Astrocyte (in vitro differentiated cells and primary cell): ENCODE measurements at regions not wholly inside any gene's neighbourhood (a gene's known extent, or its start where the extent isn't known, plus 50 kb on each side); places are given as distances from the start of the nearest gene placed in this dataset.

Experiments used
- DNase-seq: peaks from one replicate; pipeline ENCODE4 v3.0.0-alpha.2; 2010; ENCODE audit warnings: low read depth
- FAIRE-seq: peaks from 2 replicates; lab custom pipeline; 2011; peaks lifted over from hg19 to GRCh38; lab: Jason Lieb, UNC
- H2AFZ ChIP-seq: 2 replicates; pipeline ENCODE4 v1.6.0; 2012; ENCODE audit warnings: low read depth, low read length, inconsistent platforms
- H3K27ac ChIP-seq: 2 replicates; pipeline ENCODE4 v1.5.1; 2011; ENCODE audit warnings: low read depth, low read length, inconsistent platforms
- H3K27me3 ChIP-seq: 2 replicates; pipeline ENCODE4 v1.6.0; 2011; ENCODE audit warnings: low read length, inconsistent platforms; ENCODE audit not compliant: insufficient read depth
- H3K36me3 ChIP-seq: 2 replicates; pipeline ENCODE4 v1.5.1; 2011; ENCODE audit warnings: low read length, inconsistent platforms; ENCODE audit not compliant: insufficient read depth
- H3K4me1 ChIP-seq: 2 replicates; pipeline ENCODE4 v1.5.1; 2011; ENCODE audit warnings: low read length, inconsistent platforms; ENCODE audit not compliant: insufficient read depth
- H3K4me2 ChIP-seq: 2 replicates; pipeline ENCODE4 v1.6.0; 2012; ENCODE audit warnings: low read length, inconsistent platforms
- H3K4me3 ChIP-seq: 2 replicates; pipeline ENCODE4 v1.5.1; 2011; ENCODE audit warnings: low read depth, mild to moderate bottlenecking, low read length, inconsistent platforms; ENCODE audit not compliant: insufficient read depth
- H3K79me2 ChIP-seq: 2 replicates; pipeline ENCODE4 v1.6.0; 2012; ENCODE audit warnings: mild to moderate bottlenecking, low read length, inconsistent platforms; ENCODE audit not compliant: insufficient read depth
- H3K9ac ChIP-seq: 2 replicates; pipeline ENCODE4 v1.6.0; 2012; ENCODE audit warnings: mild to moderate bottlenecking, low read length, inconsistent platforms
- H3K9me3 ChIP-seq: 2 replicates; pipeline ENCODE4 v1.5.1; 2012; ENCODE audit warnings: low read depth, mild to moderate bottlenecking, low read length, inconsistent platforms; ENCODE audit not compliant: insufficient read depth
- H4K20me1 ChIP-seq: 2 replicates; pipeline ENCODE4 v1.6.0; 2012; ENCODE audit warnings: low read length, inconsistent platforms; ENCODE audit not compliant: insufficient read depth
- H3K27ac Mint-ChIP-seq: one replicate; pipeline ENCODE4 v1.8.0; 2021; ENCODE audit warnings: mild to moderate bottlenecking, mixed read lengths; ENCODE audit not compliant: unreplicated experiment
- H3K27me3 Mint-ChIP-seq: one replicate; pipeline ENCODE4 v1.8.0; 2021; ENCODE audit warnings: low read depth, mixed read lengths; ENCODE audit not compliant: unreplicated experiment
- H3K36me3 Mint-ChIP-seq: one replicate; pipeline ENCODE4 v1.8.0; 2021; ENCODE audit warnings: low read depth, mixed read lengths; ENCODE audit not compliant: unreplicated experiment
- H3K4me1 Mint-ChIP-seq: one replicate; pipeline ENCODE4 v1.8.0; 2021; ENCODE audit warnings: low read depth, mixed read lengths; ENCODE audit not compliant: unreplicated experiment
- H3K4me3 Mint-ChIP-seq: one replicate; pipeline ENCODE4 v1.8.0; 2021; ENCODE audit warnings: mild to moderate bottlenecking, moderate library complexity, mixed read lengths; ENCODE audit not compliant: unreplicated experiment
- H3K9me3 Mint-ChIP-seq: one replicate; pipeline ENCODE4 v1.8.0; 2021; ENCODE audit warnings: mild to moderate bottlenecking, mixed read lengths; ENCODE audit not compliant: unreplicated experiment
- EZH2 ChIP-seq: IDR thresholded peaks from 2 replicates; pipeline ENCODE4 v1.6.1; 2012; ENCODE audit warnings: mild to moderate bottlenecking, low read length, inconsistent platforms; ENCODE audit not compliant: insufficient read depth
- TF ChIP-seq, protein P1 (sequence below): IDR thresholded peaks from 2 replicates; pipeline ENCODE4 v1.5.1; 2011; ENCODE audit warnings: low read depth, mild to moderate bottlenecking, inconsistent platforms, low read length, moderate library complexity; ENCODE audit not compliant: insufficient read depth

DNA sequence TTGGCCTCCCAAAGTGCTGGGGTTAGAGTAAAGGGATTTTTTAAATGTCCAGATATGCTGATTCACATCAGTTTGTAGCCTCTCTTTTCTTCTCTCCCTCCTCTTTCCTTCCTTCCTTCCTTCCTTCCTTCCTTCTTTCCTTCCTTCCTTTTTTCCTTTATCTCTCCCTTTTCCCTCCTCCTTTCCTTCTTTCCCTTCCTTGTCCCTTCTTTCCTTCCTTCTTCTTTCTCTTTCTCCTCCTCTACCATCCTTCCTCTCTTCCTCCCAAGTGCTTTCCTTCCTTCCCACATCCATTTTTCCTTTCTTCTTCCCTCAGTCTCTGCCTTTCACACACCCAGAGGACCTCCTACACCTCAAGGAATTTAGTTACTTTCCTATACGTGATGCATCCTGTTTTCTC lies 671.8 kb downstream of the HS3ST4 start:
- Histone ChIP-seq H3K36me3 (no peaks in the 10 kb centered on the region), H3K79me2 (no peaks in the 10 kb centered on the region), H3K4me2 (no peak overlapping the region), H3K9ac (no peak overlapping the region), H3K4me3 (no peak overlapping the region), H2AFZ (no peak overlapping the region), H3K4me1 (no peaks in the 10 kb centered on the region), H4K20me1 (no peaks in the 10 kb centered on the region), H3K27me3 (no peaks in the 10 kb centered on the region), H3K9me3 (peaks cover 3% of the 10 kb centered on the region), H3K27ac (no peak overlapping the region)
- Mint-ChIP-seq H3K4me1 (no peaks in the 10 kb centered on the region), H3K9me3 (peaks cover 6% of the 10 kb centered on the region), H3K36me3 (no peaks in the 10 kb centered on the region), H3K27ac (no peak overlapping the region), H3K27me3 (peaks cover 3% of the 10 kb centered on the region), H3K4me3 (no peak overlapping the region)
- FAIRE-seq = no peak
- TF ChIP-seq, protein P1, sequence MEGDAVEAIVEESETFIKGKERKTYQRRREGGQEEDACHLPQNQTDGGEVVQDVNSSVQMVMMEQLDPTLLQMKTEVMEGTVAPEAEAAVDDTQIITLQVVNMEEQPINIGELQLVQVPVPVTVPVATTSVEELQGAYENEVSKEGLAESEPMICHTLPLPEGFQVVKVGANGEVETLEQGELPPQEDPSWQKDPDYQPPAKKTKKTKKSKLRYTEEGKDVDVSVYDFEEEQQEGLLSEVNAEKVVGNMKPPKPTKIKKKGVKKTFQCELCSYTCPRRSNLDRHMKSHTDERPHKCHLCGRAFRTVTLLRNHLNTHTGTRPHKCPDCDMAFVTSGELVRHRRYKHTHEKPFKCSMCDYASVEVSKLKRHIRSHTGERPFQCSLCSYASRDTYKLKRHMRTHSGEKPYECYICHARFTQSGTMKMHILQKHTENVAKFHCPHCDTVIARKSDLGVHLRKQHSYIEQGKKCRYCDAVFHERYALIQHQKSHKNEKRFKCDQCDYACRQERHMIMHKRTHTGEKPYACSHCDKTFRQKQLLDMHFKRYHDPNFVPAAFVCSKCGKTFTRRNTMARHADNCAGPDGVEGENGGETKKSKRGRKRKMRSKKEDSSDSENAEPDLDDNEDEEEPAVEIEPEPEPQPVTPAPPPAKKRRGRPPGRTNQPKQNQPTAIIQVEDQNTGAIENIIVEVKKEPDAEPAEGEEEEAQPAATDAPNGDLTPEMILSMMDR = no peak
- no peak for TF ChIP-seq EZH2
- no peak for DNase-seq

DNA sequence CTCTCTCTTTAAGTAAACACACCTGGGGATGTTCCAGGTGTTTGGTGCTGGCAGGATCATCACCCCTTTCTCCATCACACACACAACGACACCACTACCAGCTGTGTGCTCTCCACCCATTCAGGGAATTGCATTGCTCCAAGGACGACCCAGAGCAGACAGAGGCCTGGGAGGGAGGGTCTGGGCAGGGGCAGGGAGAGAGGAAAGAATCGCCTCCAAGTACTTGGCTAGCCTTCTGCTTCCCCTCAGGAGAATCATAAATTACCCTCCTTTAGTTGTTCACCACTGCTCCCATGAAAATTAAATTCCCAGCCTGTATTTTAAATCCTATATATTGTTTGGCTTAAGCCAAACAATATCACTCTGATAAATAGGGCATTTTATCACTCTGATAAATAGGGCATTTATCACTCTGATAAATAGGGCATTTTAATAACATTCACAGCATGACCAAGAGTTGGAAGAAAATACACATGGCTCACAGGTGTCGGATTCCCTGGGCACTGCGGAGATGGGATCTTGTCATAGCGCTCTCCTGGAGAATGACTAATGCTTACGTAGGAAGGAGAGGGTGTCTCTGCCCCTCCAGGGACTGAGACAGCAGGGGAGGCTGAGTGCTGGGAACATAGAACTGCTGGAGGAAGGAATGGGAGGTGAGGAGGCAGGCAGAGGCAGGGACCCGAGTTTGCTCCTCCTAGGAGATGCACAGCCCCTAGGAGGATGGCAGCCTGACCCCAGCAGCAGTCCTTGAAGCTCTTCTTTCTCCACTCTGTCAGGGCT lies 673.6 kb downstream of the HS3ST4 start:
- no peaks in the 10 kb centered on the region for H3K4me1 Mint-ChIP-seq
- Histone ChIP-seq H3K36me3 (no peaks in the 10 kb centered on the region), H3K4me3 (no peak overlapping the region), H3K4me2 (no peak overlapping the region), H3K27ac (no peak overlapping the region), H3K9ac (no peak overlapping the region), H2AFZ (no peak overlapping the region), H3K79me2 (no peaks in the 10 kb centered on the region), H3K27me3 (no peaks in the 10 kb centered on the region), H4K20me1 (no peaks in the 10 kb centered on the region), H3K9me3 (no peaks in the 10 kb centered on the region), H3K4me1 (no peaks in the 10 kb centered on the region)
- no peaks in the 10 kb centered on the region for H3K27me3 Mint-ChIP-seq
- no peak overlapping the region for H3K27ac Mint-ChIP-seq
- peaks cover 2% of the 10 kb centered on the region for H3K9me3 Mint-ChIP-seq
- H3K4me3 Mint-ChIP-seq = no peak overlapping the region
- TF ChIP-seq, protein P1 = no peak
- no peak for TF ChIP-seq EZH2
- FAIRE-seq (no peak), DNase-seq (no peak)
- no peaks in the 10 kb centered on the region for H3K36me3 Mint-ChIP-seq

DNA sequence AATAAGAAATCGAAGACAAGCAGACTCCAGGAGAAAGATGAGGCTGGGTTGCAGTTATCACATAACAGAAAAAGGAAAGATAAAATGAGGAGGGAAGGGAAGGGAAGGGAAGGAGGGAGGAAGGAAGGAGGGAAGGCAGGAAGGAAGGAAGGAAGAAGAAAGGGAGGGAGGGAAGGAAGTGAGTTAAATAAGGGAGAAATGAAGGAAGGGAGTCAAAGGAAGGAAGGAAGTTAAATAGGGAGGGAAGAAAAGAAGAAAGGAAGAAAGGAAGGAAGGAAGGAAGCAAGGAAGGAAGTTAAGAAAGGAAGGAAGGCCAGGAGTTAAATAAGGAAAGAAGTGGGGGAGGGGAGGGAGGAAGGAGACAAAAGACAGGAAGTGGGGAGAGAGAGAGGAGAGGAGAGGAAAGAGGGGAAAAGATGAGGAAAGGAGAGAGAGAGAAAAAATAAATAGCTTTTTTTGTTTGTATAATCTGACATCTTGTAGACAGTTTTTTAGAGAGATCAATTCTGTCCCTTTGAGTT lies 679.6 kb downstream of the HS3ST4 start:
- Histone ChIP-seq H3K27ac (no peak overlapping the region), H3K4me1 (no peaks in the 10 kb centered on the region), H3K27me3 (no peaks in the 10 kb centered on the region), H3K9ac (no peak overlapping the region), H3K9me3 (peaks cover 14% of the 10 kb centered on the region), H3K36me3 (no peaks in the 10 kb centered on the region), H4K20me1 (no peaks in the 10 kb centered on the region), H3K4me3 (no peak overlapping the region), H3K4me2 (no peak overlapping the region), H3K79me2 (no peaks in the 10 kb centered on the region), H2AFZ (no peak overlapping the region)
- Mint-ChIP-seq H3K36me3 (no peaks in the 10 kb centered on the region), H3K4me1 (no peaks in the 10 kb centered on the region), H3K9me3 (peaks cover 2% of the 10 kb centered on the region), H3K4me3 (no peak overlapping the region), H3K27ac (no peak overlapping the region), H3K27me3 (no peaks in the 10 kb centered on the region)
- FAIRE-seq (no peak), DNase-seq (no peak)
- TF ChIP-seq EZH2 = no peak
- TF ChIP-seq, protein P1 = no peak
